SK-N-MC (cell line): ENCODE measurements at regions not wholly inside any gene's neighbourhood (a gene's known extent, or its start where the extent isn't known, plus 50 kb on each side); places are given as distances from the start of the nearest gene placed in this dataset.

Source experiments
- DNase-seq: peaks from one replicate; pipeline ENCODE4 v3.0.0-alpha.2; 2011; ENCODE audit warnings: low read depth, low spot score
- H3K27ac ChIP-seq: fragments of 200-600 bp; sonication (generic); 2 replicates; pipeline ENCODE4 v1.5.1; 2016; ENCODE audit warnings: mixed run types
- H3K36me3 ChIP-seq: fragments of 200-600 bp; sonication (generic); 2 replicates; pipeline ENCODE4 v1.6.1; 2017; ENCODE audit warnings: antibody characterized with exemption, low read length, mixed read lengths; ENCODE audit not compliant: insufficient read depth
- H3K4me3 ChIP-seq: fragments of 200-600 bp; sonication (generic); 2 replicates; pipeline ENCODE4 v1.5.1; 2016
- H3K9ac ChIP-seq: fragments of 200-600 bp; sonication (generic); 2 replicates; pipeline ENCODE4 v1.8.0; 2017; ENCODE audit warnings: mixed run types, mixed read lengths; ENCODE audit not compliant: insufficient read length
- H3K9me3 ChIP-seq: fragments of 200-600 bp; sonication (generic); 2 replicates; pipeline ENCODE4 v1.6.1; 2017; ENCODE audit warnings: low read depth, mild to moderate bottlenecking, antibody characterized with exemption, low read length, moderate library complexity, mixed read lengths
- EZH2 ChIP-seq: fragments of 200-600 bp; sonication (generic); IDR thresholded peaks from one replicate; pipeline ENCODE4 v1.6.1; 2017; ENCODE audit warnings: antibody characterized with exemption
- FOXP2 ChIP-seq: optimal IDR thresholded peaks from 2 replicates; pipeline ENCODE3; 2011; ENCODE audit warnings: mild to moderate bottlenecking, moderate library complexity; ENCODE audit not compliant: insufficient read depth; ENCODE audit errors: extremely low read length, control extremely low read depth
- POLR2AphosphoS5 ChIP-seq: IDR thresholded peaks from 2 replicates; pipeline ENCODE4 v1.6.1; 2012; ENCODE audit warnings: mild to moderate bottlenecking, low read depth, low read length, borderline replicate concordance

DNA sequence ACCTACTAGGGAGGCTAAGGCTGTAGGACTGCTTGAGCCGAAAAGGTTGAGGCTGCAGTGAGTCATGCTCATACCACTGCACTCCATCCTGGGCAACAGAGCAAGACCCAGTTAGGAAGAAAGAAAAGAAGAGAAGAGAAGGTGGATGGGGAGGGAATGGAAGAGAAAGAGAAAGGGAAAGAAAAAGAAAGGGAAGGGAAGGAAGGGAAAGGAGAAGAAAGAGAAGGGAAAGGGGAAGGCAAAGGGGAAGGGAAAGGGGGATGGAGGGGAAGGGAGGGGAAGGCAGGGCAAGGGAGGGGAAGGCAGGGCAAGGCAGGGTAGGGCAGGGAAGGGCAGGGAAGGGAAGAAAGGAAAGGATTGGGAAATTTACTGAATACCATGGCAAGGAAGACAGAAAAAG is 157.0 kb downstream of the ACTL7B start:
- Histone ChIP-seq H3K9ac (no peak overlapping the region), H3K9me3 (no peaks in the 10 kb centered on the region), H3K36me3 (no peaks in the 10 kb centered on the region), H3K27ac (no peak overlapping the region), H3K4me3 (no peak overlapping the region)
- no peak for TF ChIP-seq POLR2AphosphoS5
- TF ChIP-seq FOXP2: no peak
- no peak for TF ChIP-seq EZH2
- no peak for DNase-seq

DNA sequence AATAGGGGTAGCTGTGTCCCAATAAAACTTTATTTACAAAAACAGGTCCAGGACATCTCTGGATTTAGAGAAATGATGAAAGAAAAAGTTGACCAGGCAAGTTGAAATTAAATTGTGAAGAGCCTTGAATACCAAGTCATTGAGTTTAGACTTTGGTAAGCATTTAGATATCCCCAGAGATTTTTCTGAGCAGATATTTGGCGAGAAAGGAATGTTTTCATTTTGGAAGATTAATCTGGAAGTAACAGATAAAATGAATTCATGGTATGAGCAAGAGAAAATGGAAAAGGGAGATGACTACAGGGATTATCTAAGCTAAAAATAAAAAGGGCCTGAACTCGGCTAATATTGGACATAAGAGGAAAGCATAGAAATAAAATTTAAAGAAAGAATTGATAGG is 157.6 kb downstream of the ACTL7B start:
- Histone ChIP-seq H3K9ac (no peak overlapping the region), H3K27ac (no peak overlapping the region), H3K36me3 (no peaks in the 10 kb centered on the region), H3K4me3 (no peak overlapping the region), H3K9me3 (no peaks in the 10 kb centered on the region)
- no peak for TF ChIP-seq EZH2
- TF ChIP-seq FOXP2: no peak
- no peak for TF ChIP-seq POLR2AphosphoS5
- DNase-seq: no peak

DNA sequence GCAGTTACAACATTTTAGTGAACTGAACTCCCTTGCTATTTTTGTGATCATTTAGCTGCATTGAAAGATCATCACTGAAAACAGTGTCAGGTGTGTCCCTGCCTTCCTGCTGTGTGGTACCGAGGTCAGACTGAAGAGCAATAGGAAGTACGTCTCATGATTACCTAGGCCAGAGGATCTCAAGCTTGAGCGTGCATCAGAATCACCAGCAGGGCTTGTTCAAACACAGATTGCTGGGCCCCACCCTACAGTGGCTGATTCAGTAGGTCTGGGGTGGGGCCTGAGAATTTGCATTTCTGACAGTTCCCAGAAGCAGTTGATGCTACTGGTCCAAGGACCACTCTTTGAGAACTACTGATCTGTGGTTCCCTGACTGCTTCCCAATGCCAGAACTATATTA is 159.6 kb downstream of the ACTL7B start:
- TF ChIP-seq EZH2 (no peak), FOXP2 (no peak), POLR2AphosphoS5 (no peak)
- Histone ChIP-seq H3K9me3 (no peaks in the 10 kb centered on the region), H3K9ac (no peak overlapping the region), H3K36me3 (no peaks in the 10 kb centered on the region), H3K27ac (no peak overlapping the region), H3K4me3 (no peak overlapping the region)
- no peak for DNase-seq

DNA sequence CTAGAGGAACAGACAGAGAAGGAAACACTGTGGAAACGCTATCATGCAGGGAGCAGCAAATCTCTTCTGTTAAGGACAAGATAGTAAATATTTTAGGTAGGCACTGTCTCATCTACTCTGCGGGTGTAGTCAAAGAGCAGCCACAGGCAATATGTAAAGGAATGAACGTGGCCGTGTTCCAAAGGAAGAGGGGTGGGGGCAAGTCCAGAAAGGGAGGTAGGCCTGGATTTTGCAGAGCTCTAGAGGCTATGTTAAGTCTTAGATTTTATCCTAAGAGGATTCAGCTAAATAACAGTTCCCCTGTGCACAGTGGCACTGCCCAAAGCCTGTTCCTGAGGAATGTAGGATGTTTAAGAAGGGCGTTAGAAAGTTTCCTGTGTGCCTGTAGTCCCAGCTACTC is 161.6 kb downstream of the ACTL7B start:
- H3K9ac ChIP-seq: no peak overlapping the region
- no peak overlapping the region for H3K27ac ChIP-seq
- H3K36me3 ChIP-seq: no peaks in the 10 kb centered on the region
- H3K9me3 ChIP-seq: no peaks in the 10 kb centered on the region
- no peak for TF ChIP-seq EZH2
- TF ChIP-seq POLR2AphosphoS5: no peak
- TF ChIP-seq FOXP2: no peak
- no peak for DNase-seq
- no peak overlapping the region for H3K4me3 ChIP-seq

DNA sequence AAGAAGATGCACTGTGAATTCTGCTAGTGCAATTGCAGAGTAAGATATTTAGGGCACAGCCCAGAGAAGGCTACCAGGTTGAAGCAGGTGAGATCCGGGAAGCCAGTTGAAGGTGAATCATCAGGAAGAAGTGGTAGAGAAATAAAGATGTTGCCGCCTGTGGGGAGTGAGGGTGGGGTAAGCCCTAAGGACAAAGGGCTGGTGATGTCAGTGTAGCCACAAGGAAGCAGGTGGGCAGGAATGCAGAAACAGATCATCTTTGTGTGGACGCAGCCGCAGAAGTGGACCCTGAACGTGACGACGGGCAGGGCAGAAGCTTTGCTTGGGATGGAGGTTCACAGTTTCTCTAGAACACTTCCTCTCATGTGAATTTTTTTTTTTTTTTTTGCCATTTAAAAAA is 164.2 kb downstream of the ACTL7B start:
- no peak overlapping the region for H3K4me3 ChIP-seq
- DNase-seq: no peak

DNA sequence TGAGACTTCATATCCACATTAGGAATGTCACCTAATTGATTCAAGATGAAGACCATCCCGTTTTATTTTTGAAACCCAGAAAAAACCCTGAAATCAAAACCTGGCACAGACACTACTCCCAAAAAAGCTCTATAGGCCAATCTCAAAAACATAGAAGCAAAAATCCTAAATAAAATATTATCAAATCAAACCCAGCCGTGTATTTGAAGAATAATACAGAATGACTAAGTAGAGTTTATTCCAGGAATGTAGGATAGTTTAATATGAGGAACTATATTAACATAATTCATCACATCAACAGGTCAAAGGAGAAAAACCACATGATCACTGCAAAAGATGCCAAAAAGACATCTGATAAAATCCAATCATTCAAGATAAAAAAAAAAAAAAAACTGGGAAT is 167.1 kb downstream of the ACTL7B start:
- no peak overlapping the region for H3K9ac ChIP-seq
- no peak for TF ChIP-seq FOXP2
- TF ChIP-seq EZH2: no peak
- TF ChIP-seq POLR2AphosphoS5: no peak
- no peak overlapping the region for H3K4me3 ChIP-seq
- DNase-seq: no peak
- no peaks in the 10 kb centered on the region for H3K36me3 ChIP-seq
- no peaks in the 10 kb centered on the region for H3K9me3 ChIP-seq
- no peak overlapping the region for H3K27ac ChIP-seq

More for the DNA sequence above, 164.2 kb downstream of the ACTL7B start:
- Histone ChIP-seq H3K9ac (no peak overlapping the region), H3K27ac (no peak overlapping the region), H3K9me3 (no peaks in the 10 kb centered on the region), H3K36me3 (no peaks in the 10 kb centered on the region)
- TF ChIP-seq EZH2 (no peak), FOXP2 (no peak), POLR2AphosphoS5 (no peak)

DNA sequence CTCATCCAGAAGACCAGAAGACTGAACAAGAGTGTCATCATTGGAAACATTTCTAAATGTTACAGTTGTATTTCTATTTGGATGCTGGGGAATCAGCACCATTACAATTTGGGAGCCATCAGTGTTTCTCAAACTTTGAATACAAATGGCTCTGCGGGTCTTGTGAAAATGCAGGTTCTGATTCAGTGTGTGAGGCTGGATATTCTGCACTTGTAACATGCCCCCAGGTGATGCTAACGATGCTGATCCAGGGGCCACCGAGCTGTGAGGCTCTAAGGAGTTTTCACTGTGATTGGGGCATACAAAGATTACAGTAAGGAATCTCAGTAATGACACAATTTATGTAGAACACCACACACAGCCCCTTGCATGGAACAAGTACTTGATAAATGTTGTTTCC is 167.7 kb downstream of the ACTL7B start:
- no peak for DNase-seq
- Histone ChIP-seq H3K4me3 (no peak overlapping the region), H3K36me3 (no peaks in the 10 kb centered on the region), H3K27ac (no peak overlapping the region), H3K9ac (no peak overlapping the region), H3K9me3 (no peaks in the 10 kb centered on the region)
- no peak for TF ChIP-seq EZH2

DNA sequence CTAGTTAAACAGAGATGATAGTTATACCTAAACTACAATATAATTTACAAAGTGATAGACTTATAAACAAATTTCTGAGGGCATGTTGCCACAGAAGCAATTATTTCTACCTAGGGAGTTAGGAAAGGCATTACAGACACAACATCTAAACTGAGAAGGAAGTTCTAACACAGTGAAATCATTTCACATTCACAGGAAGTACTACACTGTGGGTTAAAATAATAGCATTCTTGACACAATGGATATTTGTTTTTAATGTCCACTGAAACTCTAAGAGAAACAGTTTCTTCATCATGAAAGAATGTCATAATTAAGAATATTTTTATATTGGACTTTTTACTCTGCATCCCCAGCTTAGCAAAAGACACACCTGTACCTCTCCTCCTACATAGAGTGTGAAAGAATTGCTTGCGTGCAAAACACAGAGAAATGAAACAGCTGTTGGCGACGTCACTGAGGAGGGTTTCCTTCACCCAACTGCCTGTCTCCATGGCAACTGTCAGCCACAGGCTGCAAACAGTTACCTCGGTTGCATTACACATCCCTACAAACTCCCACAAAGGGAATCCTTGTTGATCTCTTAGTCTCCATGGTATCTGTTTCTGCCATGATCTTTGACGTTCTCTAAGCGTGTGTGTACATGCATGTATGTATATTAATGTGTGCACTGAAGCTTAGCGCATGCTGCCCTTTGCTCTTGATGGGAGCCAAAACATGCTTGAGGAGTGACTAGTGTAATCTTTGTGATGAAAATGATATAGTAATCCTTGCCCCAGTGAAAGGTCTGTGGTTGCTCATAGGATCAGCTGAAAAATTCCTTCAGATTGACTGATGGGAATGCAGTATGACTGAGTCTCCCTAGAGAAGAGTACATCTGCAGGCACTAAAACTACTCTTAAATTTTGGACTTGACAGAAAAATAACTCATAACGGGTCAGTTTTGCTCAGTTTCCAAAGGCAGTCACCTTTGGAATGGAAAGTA is 168.5 kb downstream of the ACTL7B start:
- DNase-seq: no peak
- Histone ChIP-seq H3K36me3 (no peaks in the 10 kb centered on the region), H3K27ac (no peak overlapping the region), H3K9ac (no peak overlapping the region), H3K9me3 (no peaks in the 10 kb centered on the region), H3K4me3 (no peak overlapping the region)
- TF ChIP-seq FOXP2 (no peak), EZH2 (no peak), POLR2AphosphoS5 (no peak)
